Osteoblast (primary cell): ENCODE measurements at regions not wholly inside any gene's neighbourhood (a gene's known extent, or its start where the extent isn't known, plus 50 kb on each side); places are given as distances from the start of the nearest gene placed in this dataset.

Source experiments
- DNase-seq: peaks from one replicate; pipeline ENCODE4 v3.0.0; 2011; ENCODE audit warnings: low spot score, mixed read lengths; ENCODE audit not compliant: insufficient read length; ENCODE audit errors: missing footprints
- H2AFZ ChIP-seq: 2 replicates; pipeline ENCODE4 v1.6.0; 2011; ENCODE audit warnings: mild to moderate bottlenecking, low read length
- H3K27ac ChIP-seq: 2 replicates; pipeline ENCODE4 v1.5.1; 2011; ENCODE audit warnings: mild to moderate bottlenecking, low read depth, low read length, moderate library complexity
- H3K27me3 ChIP-seq: 2 replicates; pipeline ENCODE4 v1.6.0; 2012; ENCODE audit warnings: mild to moderate bottlenecking, control low read depth, inconsistent platforms, low read length, moderate library complexity; ENCODE audit not compliant: insufficient read depth
- H3K36me3 ChIP-seq: 2 replicates; pipeline ENCODE4 v1.5.1; 2011; ENCODE audit warnings: mild to moderate bottlenecking, low read length, control low read depth, moderate library complexity; ENCODE audit not compliant: insufficient read depth
- H3K4me1 ChIP-seq: 2 replicates; pipeline ENCODE4 v1.5.1; 2011; ENCODE audit warnings: mild to moderate bottlenecking, low read length, control low read depth, moderate library complexity; ENCODE audit not compliant: insufficient read depth
- H3K4me2 ChIP-seq: 2 replicates; pipeline ENCODE4 v1.6.0; 2011; ENCODE audit warnings: mild to moderate bottlenecking, low read length; ENCODE audit not compliant: insufficient read depth
- H3K4me3 ChIP-seq: fragments of 200-600 bp; sonication (generic); 3 replicates; pipeline ENCODE4 v1.5.1; 2012; ENCODE audit warnings: mild to moderate bottlenecking, low read length, inconsistent platforms; ENCODE audit not compliant: insufficient read depth
- H3K79me2 ChIP-seq: 2 replicates; pipeline ENCODE4 v1.6.0; 2012; ENCODE audit warnings: mild to moderate bottlenecking, low read length, control low read depth, inconsistent platforms; ENCODE audit not compliant: insufficient read depth
- H3K9me3 ChIP-seq: 2 replicates; pipeline ENCODE4 v1.5.1; 2011; ENCODE audit warnings: low read depth, low read length, control low read depth
- H4K20me1 ChIP-seq: 2 replicates; pipeline ENCODE4 v1.6.0; 2012; ENCODE audit warnings: mild to moderate bottlenecking, low read length, control low read depth; ENCODE audit not compliant: insufficient read depth
- CTCF ChIP-seq: IDR thresholded peaks from 2 replicates; pipeline ENCODE4 v1.5.1; 2011; ENCODE audit warnings: mild to moderate bottlenecking, low read depth, low read length, moderate library complexity; ENCODE audit errors: extremely low read depth

DNA sequence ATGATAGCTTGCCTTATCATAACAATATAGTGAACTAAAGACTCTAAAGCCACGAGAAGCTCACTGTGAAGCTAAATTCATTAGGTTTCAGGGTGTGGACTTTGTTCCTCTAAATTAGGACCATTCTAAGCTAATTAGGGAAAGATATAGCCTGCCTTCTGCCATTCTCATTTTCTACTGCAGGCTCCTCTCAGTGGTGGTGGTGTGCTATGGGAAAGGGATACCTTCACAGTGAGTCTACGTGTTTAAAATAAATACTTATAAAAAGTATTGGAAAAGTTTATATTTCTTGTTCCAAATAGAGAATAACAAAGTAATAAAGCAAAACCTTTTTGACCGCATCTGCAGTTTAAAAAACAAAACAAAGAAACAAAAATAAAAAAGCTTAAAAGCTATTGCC is 327.7 kb downstream of the PAPSS1 start:
- Histone ChIP-seq H3K4me2 (peak overlapping the region; percentile 37), H3K27me3 (no peaks in the 10 kb centered on the region), H4K20me1 (no peaks in the 10 kb centered on the region), H2AFZ (peak overlapping the region; percentile 74), H3K4me1 (no peaks in the 10 kb centered on the region), H3K27ac (no peak overlapping the region), H3K36me3 (no peaks in the 10 kb centered on the region), H3K4me3 (no peak overlapping the region), H3K79me2 (no peaks in the 10 kb centered on the region), H3K9me3 (no peaks in the 10 kb centered on the region)
- TF ChIP-seq CTCF, result no peak
- no peak for DNase-seq

GRCh38 chr4:107391630-107392028 is 328.4 kb downstream of the PAPSS1 start:
- Histone ChIP-seq H2AFZ (no peak overlapping the region), H3K27ac (no peak overlapping the region), H3K4me3 (no peak overlapping the region), H3K9me3 (no peaks in the 10 kb centered on the region), H4K20me1 (no peaks in the 10 kb centered on the region), H3K4me1 (no peaks in the 10 kb centered on the region), H3K4me2 (no peak overlapping the region), H3K27me3 (no peaks in the 10 kb centered on the region), H3K36me3 (no peaks in the 10 kb centered on the region), H3K79me2 (no peaks in the 10 kb centered on the region)
- DNase-seq, result no peak
- TF ChIP-seq CTCF, result no peak

DNA sequence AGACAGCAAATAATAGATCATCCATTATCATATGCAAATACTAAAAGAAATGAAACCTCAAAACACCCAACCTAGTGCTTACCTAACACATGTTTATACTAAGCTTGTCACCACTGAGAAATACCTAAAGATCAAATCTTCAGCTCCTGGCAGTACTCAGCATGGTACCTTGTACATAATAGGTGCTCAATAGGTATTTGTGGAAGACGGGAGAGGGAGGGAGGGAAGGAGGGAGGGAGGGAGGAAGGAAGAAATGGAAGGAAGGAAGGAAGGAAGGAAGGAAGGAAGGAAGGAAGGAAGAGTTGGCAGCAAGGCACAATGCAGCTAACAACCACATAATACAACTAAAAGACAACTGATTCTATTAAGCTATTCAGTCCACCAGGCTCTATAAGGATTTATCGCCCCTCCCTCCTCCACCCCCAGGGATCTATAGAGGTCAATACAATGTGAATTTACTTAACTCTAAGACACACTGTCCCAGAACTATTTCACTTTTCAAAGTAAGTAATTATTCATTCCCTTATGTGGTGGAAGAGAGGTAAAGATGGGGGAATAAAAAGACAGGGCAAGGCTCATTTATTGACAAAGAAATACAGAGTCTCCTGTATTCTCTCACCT is 328.9 kb downstream of the PAPSS1 start:
- TF ChIP-seq CTCF, result no peak
- Histone ChIP-seq H2AFZ (no peak overlapping the region), H3K9me3 (no peaks in the 10 kb centered on the region), H3K27me3 (no peaks in the 10 kb centered on the region), H3K27ac (no peak overlapping the region), H3K4me3 (no peak overlapping the region), H3K4me2 (no peak overlapping the region), H4K20me1 (no peaks in the 10 kb centered on the region), H3K4me1 (no peaks in the 10 kb centered on the region), H3K36me3 (no peaks in the 10 kb centered on the region), H3K79me2 (no peaks in the 10 kb centered on the region)
- DNase-seq, result no peak

DNA sequence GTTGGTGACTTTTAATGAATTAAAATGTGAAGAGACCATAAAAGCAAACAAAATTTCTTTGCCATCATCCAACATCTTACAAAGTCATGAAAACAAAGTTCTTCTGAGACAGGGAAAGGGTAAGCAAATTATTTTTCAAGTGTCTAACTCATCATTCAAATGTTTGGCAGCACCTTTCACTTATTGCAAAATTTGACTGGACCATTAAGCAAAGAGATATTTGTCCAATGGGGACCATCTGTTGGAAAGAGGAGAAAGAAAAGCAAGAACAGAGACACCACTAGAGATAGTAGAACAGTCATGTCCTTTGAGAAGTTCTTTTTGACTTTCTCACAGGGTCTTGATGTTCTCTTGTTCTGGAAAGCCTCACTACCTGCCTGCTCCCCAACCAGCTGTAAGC is 330.1 kb downstream of the PAPSS1 start:
- no peak for DNase-seq
- H3K27me3 ChIP-seq, result no peaks in the 10 kb centered on the region
- no peaks in the 10 kb centered on the region for H4K20me1 ChIP-seq
- H3K4me2 ChIP-seq, result no peak overlapping the region
- no peaks in the 10 kb centered on the region for H3K79me2 ChIP-seq
- H3K27ac ChIP-seq, result no peak overlapping the region
- H2AFZ ChIP-seq, result no peak overlapping the region
- no peaks in the 10 kb centered on the region for H3K36me3 ChIP-seq
- TF ChIP-seq CTCF, result no peak
- H3K9me3 ChIP-seq, result no peaks in the 10 kb centered on the region
- H3K4me1 ChIP-seq, result no peaks in the 10 kb centered on the region
- no peak overlapping the region for H3K4me3 ChIP-seq
